ENCODE measurements at regions not wholly inside any gene's neighbourhood (a gene's known extent, or its start where the extent isn't known, plus 50 kb on each side); places are given as distances from the start of the nearest gene placed in this dataset.

- no peak for DNase-seq (ENCODE audit: low read depth in 2 of 2)
- Histone ChIP-seq H3K9me3 (ENCODE audit: control insufficient read depth, insufficient read depth, low read depth, low read length) (no peaks in the 10 kb centered on the region), H3K4me3 (replicated peaks in 1 of 4; ENCODE audit: control extremely low read depth in 1 of 4, insufficient read depth in 1 of 4, low read depth in 3 of 4, low read length in 4 of 4) (no peak overlapping the region), H3K27me3 (ENCODE audit: control insufficient read depth, insufficient read depth, low read length) (no peaks in the 10 kb centered on the region), H4K20me1 (ENCODE audit: control insufficient read depth, extremely low read depth, insufficient read depth, low read length) (no peaks in the 10 kb centered on the region), H3K4me1 (ENCODE audit: control insufficient read depth, extremely low read depth, insufficient read depth, low read length) (no peaks in the 10 kb centered on the region), H3K9ac (ENCODE audit: insufficient read depth, low read length) (no peak overlapping the region), H3K27ac (ENCODE audit: insufficient read depth, low read length) (no peak overlapping the region), H3K36me3 (ENCODE audit: control insufficient read depth, insufficient read depth, low read length) (no peaks in the 10 kb centered on the region), H3K4me2 (ENCODE audit: extremely low read depth, insufficient read depth, low read length) (no peak overlapping the region), H2AFZ (ENCODE audit: low read length) (no peak overlapping the region), H3K79me2 (ENCODE audit: control insufficient read depth, insufficient read depth, low read length) (no peaks in the 10 kb centered on the region)
- TF ChIP-seq EZH2 (IDR thresholded peaks at IDR 0.05; ENCODE audit: low read length, missing control alignments) (no peak), CTCF (conservative IDR thresholded peaks at IDR 0.05 in 1 of 2, IDR thresholded peaks at IDR 0.05 in 1 of 2; ENCODE audit: low read depth in 1 of 2, low read length in 2 of 2) (no peak)
Measured at GRCh38 chr16:26806657-26807056, 260.1 kb upstream of the C16orf82 start.

- Histone ChIP-seq H3K79me2 (ENCODE audit: control insufficient read depth, insufficient read depth, low read length) (no peaks in the 10 kb centered on the region), H3K27me3 (ENCODE audit: control insufficient read depth, insufficient read depth, low read length) (no peaks in the 10 kb centered on the region), H3K27ac (ENCODE audit: insufficient read depth, low read length) (no peak overlapping the region), H4K20me1 (ENCODE audit: control insufficient read depth, extremely low read depth, insufficient read depth, low read length) (no peaks in the 10 kb centered on the region), H3K4me2 (ENCODE audit: extremely low read depth, insufficient read depth, low read length) (no peak overlapping the region), H3K4me3 (replicated peaks in 1 of 4; ENCODE audit: control extremely low read depth in 1 of 4, insufficient read depth in 1 of 4, low read depth in 3 of 4, low read length in 4 of 4) (no peak overlapping the region), H3K9ac (ENCODE audit: insufficient read depth, low read length) (no peak overlapping the region), H3K4me1 (ENCODE audit: control insufficient read depth, extremely low read depth, insufficient read depth, low read length) (no peaks in the 10 kb centered on the region), H3K9me3 (ENCODE audit: control insufficient read depth, insufficient read depth, low read depth, low read length) (no peaks in the 10 kb centered on the region), H3K36me3 (ENCODE audit: control insufficient read depth, insufficient read depth, low read length) (no peaks in the 10 kb centered on the region), H2AFZ (ENCODE audit: low read length) (no peak overlapping the region)
- TF ChIP-seq EZH2 (IDR thresholded peaks at IDR 0.05; ENCODE audit: low read length, missing control alignments) (no peak), CTCF (conservative IDR thresholded peaks at IDR 0.05 in 1 of 2, IDR thresholded peaks at IDR 0.05 in 1 of 2; ENCODE audit: low read depth in 1 of 2, low read length in 2 of 2) (no peak)
- DNase-seq (ENCODE audit: low read depth in 2 of 2): no peak
Measured at GRCh38 chr16:26809461-26809860, 257.3 kb upstream of the C16orf82 start.

- Histone ChIP-seq H4K20me1 (ENCODE audit: control insufficient read depth, extremely low read depth, insufficient read depth, low read length) (no peaks in the 10 kb centered on the region), H3K36me3 (ENCODE audit: control insufficient read depth, insufficient read depth, low read length) (no peaks in the 10 kb centered on the region), H3K27ac (ENCODE audit: insufficient read depth, low read length) (peak overlapping the region; percentile 48), H3K4me2 (ENCODE audit: extremely low read depth, insufficient read depth, low read length) (no peak overlapping the region), H3K9ac (ENCODE audit: insufficient read depth, low read length) (no peak overlapping the region), H2AFZ (ENCODE audit: low read length) (no peak overlapping the region), H3K27me3 (ENCODE audit: control insufficient read depth, insufficient read depth, low read length) (no peaks in the 10 kb centered on the region), H3K4me3 (replicated peaks in 1 of 4; ENCODE audit: control extremely low read depth in 1 of 4, insufficient read depth in 1 of 4, low read depth in 3 of 4, low read length in 4 of 4) (no peak overlapping the region), H3K9me3 (ENCODE audit: control insufficient read depth, insufficient read depth, low read depth, low read length) (no peaks in the 10 kb centered on the region), H3K4me1 (ENCODE audit: control insufficient read depth, extremely low read depth, insufficient read depth, low read length) (peaks cover 7% of the 10 kb centered on the region), H3K79me2 (ENCODE audit: control insufficient read depth, insufficient read depth, low read length) (no peaks in the 10 kb centered on the region)
- TF ChIP-seq CTCF (conservative IDR thresholded peaks at IDR 0.05 in 1 of 2, IDR thresholded peaks at IDR 0.05 in 1 of 2; ENCODE audit: low read depth in 1 of 2, low read length in 2 of 2) (no peak), EZH2 (IDR thresholded peaks at IDR 0.05; ENCODE audit: low read length, missing control alignments) (no peak)
- DNase-seq (ENCODE audit: low read depth in 2 of 2): peak in 1 of 2 donors; percentile 51
Measured at GRCh38 chr16:26816266-26816665, 250.5 kb upstream of the C16orf82 start.

Measured in fibroblast of lung (primary cell).